PFSK-1 (cell line): ENCODE measurements at regions not wholly inside any gene's neighbourhood (a gene's known extent, or its start where the extent isn't known, plus 50 kb on each side); places are given as distances from the start of the nearest gene placed in this dataset.

Experiments used
- POLR2AphosphoS5 ChIP-seq: IDR thresholded peaks from 2 replicates; pipeline ENCODE4 v1.6.1; 2012; ENCODE audit warnings: low read depth, mild to moderate bottlenecking, control low read depth, low read length, moderate library complexity
- REST ChIP-seq, 2 experiments: IDR thresholded peaks; 2 replicates each; pipeline versions ENCODE4 v1.6.1 to v1.8.0; 2011 to 2012; ENCODE audit warnings: low read depth in 2 of 2, low read length in 2 of 2, control low read depth in 1 of 2, inconsistent platforms in 1 of 2, mild to moderate bottlenecking in 1 of 2, moderate library complexity in 1 of 2; ENCODE audit not compliant: insufficient read depth in 1 of 2
- SIN3A ChIP-seq: IDR thresholded peaks from 2 replicates; pipeline ENCODE4 v1.6.1; 2012; ENCODE audit warnings: mild to moderate bottlenecking, low read length, moderate library complexity, borderline replicate concordance; ENCODE audit not compliant: insufficient read depth
- TAF1 ChIP-seq: IDR thresholded peaks from 2 replicates; pipeline ENCODE4 v1.6.1; 2012; ENCODE audit warnings: low read length, control low read depth, borderline replicate concordance; ENCODE audit not compliant: insufficient read depth

GRCh38 chr1:222127096-222127495, 385.2 kb upstream of the DUSP10 start:
- TF ChIP-seq POLR2AphosphoS5 (no peak), REST (IDR thresholded peaks at IDR 0.05; ENCODE audit: insufficient read depth in 1 of 2, low read depth in 2 of 2, low read length in 2 of 2) (no peak), SIN3A (no peak), TAF1 (no peak)
